Left lung (tissue), 4 donors: ENCODE measurements at regions not wholly inside any gene's neighbourhood (a gene's known extent, or its start where the extent isn't known, plus 50 kb on each side); places are given as distances from the start of the nearest gene placed in this dataset.
"Not testable (repeated sequence)": the region's sequence is repeated elsewhere in the genome, so short reads cannot be mapped to it uniquely, and the experiment has no call there.

Experiments
- ATAC-seq: fragments of 200-7000 bp; cut with Tn5 transposase; one replicate; pipeline ENCODE4 v1.9.1; 2020; ENCODE audit warnings: moderate library complexity
- DNase-seq, 4 donors: peaks; one replicate each; pipeline ENCODE4 v3.0.0-alpha.2; 2013 to 2020
- H3K27ac ChIP-seq, 2 donors: fragments of 200-600 bp; sonication (generic) in 1 of 2; one replicate each; pipeline versions ENCODE4 v1.5.0 to v1.8.0; 2020 to 2021
- H3K27me3 ChIP-seq, 2 donors: fragments of 200-600 bp; sonication (generic) in 1 of 2; one replicate each; pipeline versions ENCODE4 v1.5.0 to v1.8.0; 2020 to 2021
- H3K36me3 ChIP-seq, 2 donors: fragments of 200-600 bp; sonication (generic) in 1 of 2; one replicate each; pipeline versions ENCODE4 v1.5.0 to v1.8.0; 2020 to 2021
- H3K4me1 ChIP-seq, 2 donors: fragments of 200-600 bp; one replicate each; pipeline ENCODE4 v1.8.0; 2021
- H3K4me3 ChIP-seq, 2 donors: fragments of 200-600 bp; sonication (generic) in 1 of 2; one replicate each; pipeline versions ENCODE4 v1.5.0 to v1.8.0; 2020 to 2021; ENCODE audit warnings: mild to moderate bottlenecking in 1 of 2
- H3K9me3 ChIP-seq, 2 donors: fragments of 200-600 bp; sonication (generic) in 1 of 2; one replicate each; pipeline versions ENCODE4 v1.5.0 to v1.8.0; 2020 to 2021
- CTCF ChIP-seq, 2 donors: fragments of 200-600 bp; sonication (generic) in 1 of 2; IDR thresholded peaks; one replicate each; pipeline versions ENCODE4 v1.5.0 to v1.8.0; 2021; ENCODE audit warnings: antibody characterized with exemption in 2 of 2
- intact Hi-C, 2 donors: fragments of 100-400 bp; cut with DNase I; formaldehyde crosslinking; loops; one replicate each; pipeline versions ENCODE4 v1.11.2 to v1.14.2; 2022
- donor health status: DM: no; HTN: yes; CAD: no.
- donor health status: DM: no; HTN: no; CAD: no.

- H3K27ac ChIP-seq: no peak overlapping the region
- H3K9me3 ChIP-seq: peaks cover 2 to 7% of the 10 kb centered on the region in 2 donors
- no peaks in the 10 kb centered on the region for H3K36me3 ChIP-seq
- ATAC-seq (no peak), DNase-seq (no peak)
- H3K4me3 ChIP-seq: no peak overlapping the region
- no peaks in the 10 kb centered on the region for H3K27me3 ChIP-seq
- intact Hi-C loops: no loop called here
- TF ChIP-seq CTCF (IDR thresholded peaks at IDR 0.05): no peak
- no peaks in the 10 kb centered on the region for H3K4me1 ChIP-seq
These were observed 74.3 kb upstream of the LRCH1 start for GRCh38 chr13:46478651-46479050.

- no peak overlapping the region for H3K27ac ChIP-seq
- H3K27me3 ChIP-seq: no peaks in the 10 kb centered on the region
- DNase-seq: no peak
These were observed 76.8 kb upstream of the LRCH1 start for GRCh38 chr13:46476174-46476573.

GRCh38 chr13:46475541-46475991 lies 77.4 kb upstream of the LRCH1 start:
- Histone ChIP-seq H3K27me3 (no peaks in the 10 kb centered on the region), H3K4me1 (no peaks in the 10 kb centered on the region), H3K9me3 (no peaks in the 10 kb centered on the region), H3K27ac (no peak overlapping the region), H3K36me3 (no peaks in the 10 kb centered on the region), H3K4me3 (no peak overlapping the region)
- intact Hi-C loops: no loop called here
- no peak for TF ChIP-seq CTCF (IDR thresholded peaks at IDR 0.05)
- DNase-seq (no peak), ATAC-seq (peak; percentile 49)

More at GRCh38 chr13:46476174-46476573, 76.8 kb upstream of the LRCH1 start:
- Histone ChIP-seq H3K9me3 (no peaks in the 10 kb centered on the region), H3K36me3 (no peaks in the 10 kb centered on the region), H3K4me1 (no peaks in the 10 kb centered on the region), H3K4me3 (no peak overlapping the region)
- TF ChIP-seq CTCF (IDR thresholded peaks at IDR 0.05): no peak
- no peak for ATAC-seq
- intact Hi-C loops: no loop called here

GRCh38 chr13:46473806-46474205 lies 79.2 kb upstream of the LRCH1 start:
- no peak for TF ChIP-seq CTCF (IDR thresholded peaks at IDR 0.05)
- intact Hi-C loops: no loop called here
- H3K4me1 ChIP-seq: no peaks in the 10 kb centered on the region

GRCh38 chr13:46472384-46472783 lies 80.6 kb upstream of the LRCH1 start:
- no peak for ATAC-seq
- Histone ChIP-seq H3K27ac (no peak overlapping the region), H3K4me1 (no peaks in the 10 kb centered on the region), H3K9me3 (no peaks in the 10 kb centered on the region), H3K36me3 (no peaks in the 10 kb centered on the region), H3K4me3 (no peak overlapping the region), H3K27me3 (no peaks in the 10 kb centered on the region)
- intact Hi-C loops: no loop called here
- DNase-seq: no peak
- TF ChIP-seq CTCF (IDR thresholded peaks at IDR 0.05): no peak

More at GRCh38 chr13:46473806-46474205, 79.2 kb upstream of the LRCH1 start:
- DNase-seq (no peak), ATAC-seq (no peak)
- no peak overlapping the region for H3K27ac ChIP-seq
- no peaks in the 10 kb centered on the region for H3K36me3 ChIP-seq
- H3K9me3 ChIP-seq: no peaks in the 10 kb centered on the region
- no peak overlapping the region for H3K4me3 ChIP-seq
- H3K27me3 ChIP-seq: no peaks in the 10 kb centered on the region

- DNase-seq, H3K27me3 ChIP-seq, H3K4me3 ChIP-seq, intact Hi-C loops, H3K36me3 ChIP-seq, H3K9me3 ChIP-seq, H3K4me1 ChIP-seq, ATAC-seq, H3K27ac ChIP-seq: not testable (repeated sequence)
These were observed 82.6 kb upstream of the RUBCNL start for GRCh38 chr13:46469699-46470098.
